ENCODE measurements at regions not wholly inside any gene's neighbourhood (a gene's known extent, or its start where the extent isn't known, plus 50 kb on each side); places are given as distances from the start of the nearest gene placed in this dataset.

DNA sequence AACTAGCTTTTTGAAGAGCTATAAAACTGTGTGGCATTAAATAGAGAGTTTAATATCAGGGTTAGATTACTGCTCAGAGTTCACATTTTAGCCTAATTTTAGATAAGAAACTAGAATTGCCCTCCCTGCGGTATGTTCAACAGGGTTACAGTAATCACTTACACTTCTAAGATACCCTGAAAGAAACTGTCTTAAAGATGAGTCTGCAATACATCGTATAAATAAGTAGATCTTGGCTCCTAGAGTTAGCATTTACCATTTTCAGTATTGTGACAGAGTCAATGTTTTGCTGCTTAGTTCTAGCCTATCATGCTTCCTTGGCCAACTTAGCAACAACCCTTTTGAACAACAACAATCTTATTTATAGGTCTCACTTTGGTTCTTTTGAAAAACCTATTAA, 217.8 kb upstream of the NDST4 start:
- DNase-seq (ENCODE audit: low spot score), result no peak

DNA sequence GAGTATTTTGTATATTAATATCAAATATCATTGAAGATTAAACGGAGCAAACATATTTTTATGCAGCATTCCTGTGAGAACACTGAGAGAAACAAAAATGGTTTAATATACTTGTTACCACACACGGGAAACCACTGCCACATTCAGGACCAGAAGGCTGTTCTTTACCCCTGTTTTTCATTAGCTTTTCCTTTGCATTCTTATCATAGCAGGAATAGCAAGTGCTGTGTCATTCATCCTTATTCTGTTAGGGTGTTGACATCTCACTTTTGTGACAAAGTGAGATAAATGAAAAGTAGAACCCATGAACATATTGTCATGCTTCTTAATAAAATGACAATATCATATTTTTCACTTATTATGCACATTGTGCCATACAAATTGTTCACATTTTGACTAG, 212.4 kb upstream of the NDST4 start:
- DNase-seq (ENCODE audit: low spot score), result no peak

DNA sequence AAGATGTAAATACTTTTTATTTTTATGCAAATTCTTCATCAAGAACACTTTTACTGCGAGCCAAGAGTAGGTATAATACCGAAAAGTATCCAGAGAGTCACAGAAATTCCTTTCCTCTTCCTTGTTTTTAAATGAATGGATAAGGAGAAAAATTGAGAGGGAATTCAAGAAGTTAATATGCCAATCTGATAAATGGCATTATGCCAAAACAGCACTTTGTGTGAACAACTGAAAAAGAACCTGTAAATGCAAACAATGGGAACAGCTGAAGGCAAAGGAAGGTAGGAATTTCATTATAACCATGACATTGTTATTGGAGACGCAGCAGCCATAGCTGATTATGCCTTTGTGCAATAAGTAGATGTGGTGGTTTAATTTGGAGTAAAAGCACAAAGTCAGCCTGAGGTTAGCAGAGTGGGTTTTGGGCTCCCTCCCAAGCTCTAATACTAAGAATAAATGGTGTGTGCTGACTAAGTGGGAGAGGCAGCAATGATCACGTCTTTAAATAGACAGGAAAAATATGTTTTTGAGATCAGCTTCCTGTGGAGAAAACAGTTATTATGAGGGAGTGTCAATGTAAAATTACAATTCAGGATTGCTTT, 209.8 kb upstream of the NDST4 start:
- no peak for DNase-seq (ENCODE audit: low spot score)

DNA sequence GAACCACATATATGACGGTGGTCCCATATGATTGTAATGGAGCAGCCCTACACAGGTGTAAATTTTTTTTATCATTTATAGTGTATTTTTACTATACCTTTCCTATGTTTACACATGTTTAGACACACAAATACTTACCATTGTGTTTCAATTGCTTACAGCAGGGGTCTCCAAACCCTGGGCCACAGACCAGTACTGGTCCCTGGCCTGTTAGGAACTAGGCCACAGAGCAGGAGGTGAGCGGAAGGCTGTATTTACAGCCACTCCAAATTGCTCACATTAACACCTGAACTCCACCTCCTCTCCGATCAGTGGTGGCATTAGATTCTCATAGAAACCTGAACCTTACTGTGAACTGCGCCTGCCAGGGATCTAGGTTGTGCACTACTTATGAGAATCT, 201.8 kb upstream of the NDST4 start:
- no peak for DNase-seq (ENCODE audit: low spot score)

DNA sequence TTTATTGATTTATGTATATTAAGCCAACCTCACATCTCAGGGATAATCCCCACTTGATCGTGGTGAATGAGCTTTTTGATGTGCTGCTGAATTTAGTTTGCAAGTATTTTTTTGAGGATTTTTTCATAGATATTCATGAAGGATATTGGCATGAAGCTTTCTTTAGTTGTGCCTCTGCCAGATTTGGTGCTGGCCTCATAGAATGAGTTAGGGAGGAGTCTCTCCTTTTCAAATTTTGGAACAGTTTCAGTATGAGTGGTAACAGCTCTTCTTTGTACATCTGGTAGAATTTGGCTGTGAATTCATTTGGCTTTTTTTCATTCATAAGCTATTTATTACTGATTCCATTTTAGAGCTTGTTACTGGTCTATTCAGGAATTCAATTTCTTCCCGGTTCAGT, 197.2 kb upstream of the NDST4 start:
- no peak for DNase-seq (ENCODE audit: low spot score)

DNA sequence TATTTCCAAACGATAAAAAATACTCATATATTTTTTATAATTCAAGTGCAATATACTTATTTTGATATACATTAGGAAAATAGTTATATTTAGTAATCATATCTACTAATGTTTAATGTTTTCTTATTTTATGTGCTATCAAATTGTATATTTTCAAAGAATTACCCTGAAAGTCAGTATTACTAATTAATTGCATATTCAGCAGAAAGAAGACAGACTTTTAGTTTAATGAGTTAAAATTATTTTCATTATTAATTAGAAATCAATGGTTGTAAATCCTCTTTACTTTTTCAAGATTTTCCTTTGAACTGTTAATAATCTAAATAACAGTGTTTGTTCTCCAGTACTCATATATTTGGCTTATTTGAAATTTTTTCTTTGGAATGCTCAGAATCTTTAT, 181.3 kb upstream of the NDST4 start:
- no peak for DNase-seq (ENCODE audit: low spot score)

DNA sequence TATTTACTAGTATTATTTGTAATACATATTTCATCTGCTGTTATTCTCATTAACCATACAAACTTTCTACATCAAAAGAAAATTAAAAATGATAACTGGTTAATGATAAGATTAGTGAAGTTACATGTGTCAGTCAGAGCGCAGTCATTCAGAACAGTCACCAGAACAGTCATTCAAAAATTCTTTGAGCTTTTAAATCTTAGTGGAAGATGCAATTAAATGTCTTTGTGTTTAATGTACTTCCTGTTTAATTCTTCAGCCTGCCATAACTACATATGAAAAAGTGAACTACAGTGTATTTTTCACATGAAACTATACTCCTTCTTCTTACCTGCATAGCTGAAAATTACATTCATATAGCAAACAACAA, 179.7 kb upstream of the NDST4 start:
- no peak for DNase-seq (ENCODE audit: low spot score)

DNA sequence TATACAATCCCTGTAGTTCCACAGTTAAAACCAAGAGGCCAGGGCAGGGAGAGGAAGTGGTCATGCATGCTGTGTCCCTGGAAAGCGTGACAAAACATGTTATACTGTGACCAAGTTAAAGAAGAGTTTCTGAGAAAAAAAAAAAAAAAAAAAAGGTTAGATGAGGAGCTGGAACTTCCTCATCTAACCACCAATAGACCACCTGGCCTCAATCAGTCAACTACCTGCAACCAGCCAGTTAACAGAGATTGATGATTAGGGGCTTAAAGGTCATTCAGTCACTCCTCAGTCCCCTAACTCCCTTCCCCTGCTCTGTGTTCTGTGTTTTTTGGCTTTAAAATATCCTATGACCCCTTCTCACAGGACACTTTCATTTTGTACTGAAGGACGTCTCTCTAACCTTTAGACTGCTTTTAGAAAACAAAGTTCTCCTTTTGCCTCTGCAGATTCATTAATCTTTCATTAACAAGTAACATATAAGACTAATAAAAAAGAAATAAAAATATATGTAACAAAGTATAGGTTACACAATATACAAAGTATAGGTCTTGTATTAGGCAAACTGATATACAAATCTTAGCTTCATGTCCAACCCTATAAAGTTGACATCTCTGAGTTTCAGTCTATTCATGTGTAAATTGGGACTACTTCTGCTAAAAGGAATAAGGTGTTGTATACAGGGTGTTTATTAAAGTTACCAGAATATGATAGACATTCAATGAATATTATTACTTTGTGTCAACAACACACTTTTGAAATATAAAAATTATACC, 179.1 kb upstream of the NDST4 start:
- DNase-seq (ENCODE audit: low spot score), result no peak

DNA sequence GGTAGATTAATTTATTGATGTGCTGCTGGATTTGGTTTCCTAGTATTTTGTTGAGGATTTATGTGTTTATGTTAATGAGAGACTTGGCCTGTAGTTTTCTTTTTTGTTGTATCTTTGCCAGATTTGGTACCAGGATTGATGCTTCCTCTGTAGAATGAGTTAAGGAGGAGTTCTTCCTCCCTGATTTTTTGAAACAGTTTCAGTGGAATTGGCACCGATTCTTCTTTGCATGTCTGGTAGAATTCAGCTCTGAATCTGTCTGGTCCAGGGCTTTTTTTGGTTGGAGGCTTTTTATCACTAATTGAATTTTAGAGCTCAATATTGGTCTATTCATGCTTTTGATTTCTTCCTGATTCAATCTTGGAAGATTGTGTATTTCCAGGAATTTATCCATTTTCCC, 174.0 kb upstream of the NDST4 start:
- DNase-seq (ENCODE audit: low spot score), result no peak

DNA sequence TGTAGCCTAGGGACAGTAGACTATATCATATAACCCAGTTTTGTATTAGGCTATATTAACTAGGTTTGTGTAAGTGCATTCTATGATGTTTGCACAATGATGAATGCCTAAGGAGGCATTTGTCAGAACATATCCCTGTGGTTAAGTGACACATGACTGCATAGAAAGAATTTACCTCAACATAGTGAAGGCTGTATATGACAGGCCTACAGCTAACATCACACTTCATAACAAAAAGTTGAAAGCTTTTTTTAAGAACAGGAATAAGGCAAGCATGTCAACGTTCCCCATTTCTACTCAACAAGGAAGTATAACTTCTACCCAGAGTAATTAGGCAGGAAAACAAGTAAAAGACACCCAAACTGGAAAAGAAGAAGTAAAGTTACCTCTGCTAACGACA, 165.9 kb upstream of the NDST4 start:
- DNase-seq (ENCODE audit: low spot score), result no peak

DNA sequence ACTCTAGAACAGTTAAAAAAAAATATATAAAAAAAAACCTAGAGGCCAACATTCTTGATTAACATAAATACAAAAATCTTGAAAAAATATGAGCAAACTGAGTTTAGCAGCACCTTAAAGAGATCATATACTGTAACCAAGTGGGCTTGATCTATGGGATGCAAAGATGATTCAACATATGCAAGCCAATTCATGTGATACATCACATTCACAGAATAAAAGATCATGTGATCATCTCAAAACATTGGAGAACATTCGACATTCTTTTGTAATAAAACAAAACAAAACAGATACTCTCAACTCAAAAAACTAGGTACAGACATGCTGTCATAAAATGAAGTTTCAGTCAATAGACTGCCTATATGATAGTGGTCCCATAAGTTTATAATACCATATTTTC, 165.4 kb upstream of the NDST4 start:
- DNase-seq (ENCODE audit: low spot score), result no peak

DNA sequence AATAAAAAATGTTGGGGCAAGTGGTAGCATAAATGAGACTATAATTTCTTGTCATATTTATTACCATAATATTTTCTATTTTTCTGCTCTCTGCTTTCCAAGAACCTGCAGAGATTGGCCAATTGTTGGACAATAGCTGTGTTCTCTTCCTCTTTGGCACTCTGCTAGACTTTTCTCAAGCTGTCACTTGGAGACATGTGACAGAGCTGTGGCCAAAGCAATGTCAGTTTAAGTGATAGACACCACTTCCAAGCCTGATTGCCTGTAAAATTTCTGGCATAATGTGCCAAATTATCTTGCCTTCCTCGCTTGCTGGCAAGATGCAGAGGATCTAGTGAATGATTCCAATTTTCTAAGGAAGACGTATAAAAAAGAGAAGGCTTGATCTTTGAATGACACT, 162.2 kb upstream of the NDST4 start:
- no peak for DNase-seq (ENCODE audit: low spot score)

DNA sequence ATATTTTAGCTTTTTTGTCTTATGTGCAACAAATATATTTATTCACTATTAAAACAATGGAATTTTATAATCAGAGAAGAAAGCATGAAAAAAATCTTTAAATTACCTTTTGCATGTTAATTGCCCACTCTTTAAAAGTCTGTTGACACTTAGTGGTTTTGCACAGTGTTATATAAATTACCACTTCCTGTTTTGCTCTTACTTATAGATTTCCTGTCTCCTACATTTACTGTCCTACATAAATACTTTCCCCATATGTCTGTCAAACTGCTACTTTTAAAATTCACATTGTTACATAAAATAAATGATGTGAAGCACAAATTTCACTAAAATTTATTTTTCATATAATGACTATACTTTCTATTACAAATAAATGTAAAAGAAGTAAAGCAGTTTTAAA, 161.1 kb upstream of the NDST4 start:
- no peak for DNase-seq (ENCODE audit: low spot score)

DNA sequence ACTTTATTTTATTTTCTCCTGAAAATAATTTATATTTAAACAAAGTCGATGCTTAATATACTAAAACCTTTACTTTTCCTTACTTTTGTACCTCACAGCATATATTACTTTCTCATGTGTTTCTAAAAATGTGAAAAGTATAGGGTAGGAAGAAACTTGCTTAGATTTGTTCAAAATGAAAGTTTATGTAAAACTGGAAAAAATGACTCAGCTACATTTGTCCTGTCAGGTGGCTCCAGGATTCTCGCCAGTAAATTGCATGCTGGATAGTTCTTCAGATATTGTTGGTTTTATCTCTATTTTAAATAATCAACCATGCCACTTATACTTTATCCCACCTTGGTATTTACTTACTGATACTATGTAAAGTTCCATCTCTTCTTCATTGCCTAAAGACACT, 159.2 kb upstream of the NDST4 start:
- no peak for DNase-seq (ENCODE audit: low spot score)

DNA sequence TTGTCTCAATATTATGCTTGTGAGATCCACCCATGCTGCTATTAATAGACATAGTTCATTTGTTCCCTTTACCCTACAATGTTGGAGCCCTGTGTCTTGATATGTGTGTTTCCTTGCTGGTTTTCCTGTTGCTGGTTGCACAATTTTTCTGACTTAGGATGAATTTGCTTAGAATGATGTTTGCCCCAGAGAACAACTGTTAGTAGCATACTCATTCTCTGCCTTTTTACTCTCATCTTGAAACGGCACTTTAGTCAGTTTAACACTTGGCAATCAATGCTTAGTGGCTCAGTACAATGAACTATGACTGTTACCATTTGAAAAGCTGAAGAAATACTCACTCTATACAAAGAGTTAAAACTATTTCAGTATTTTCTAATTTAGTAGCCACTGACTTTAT, 158.8 kb upstream of the NDST4 start:
- DNase-seq (ENCODE audit: low spot score), result no peak

DNA sequence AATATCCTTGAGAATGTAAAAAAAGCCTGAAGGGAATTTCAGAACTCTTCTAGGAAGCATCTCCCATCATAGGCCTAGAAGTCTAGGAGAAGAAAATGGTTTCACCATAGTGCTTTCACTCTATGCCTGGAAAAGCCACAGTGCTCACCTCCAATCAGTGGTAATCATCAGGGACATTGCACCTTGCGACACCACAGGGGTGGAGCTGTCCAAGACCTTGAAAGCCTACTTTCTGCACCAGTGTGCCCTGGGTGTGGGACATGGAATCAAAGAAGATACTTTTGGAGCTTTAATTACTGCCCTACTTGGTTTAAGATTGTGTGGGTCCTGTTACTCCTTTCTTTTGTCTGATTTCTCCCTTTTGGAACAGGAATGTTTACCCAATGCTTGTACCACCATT, 146.8 kb upstream of the NDST4 start:
- no peak for DNase-seq (ENCODE audit: low spot score)

DNA sequence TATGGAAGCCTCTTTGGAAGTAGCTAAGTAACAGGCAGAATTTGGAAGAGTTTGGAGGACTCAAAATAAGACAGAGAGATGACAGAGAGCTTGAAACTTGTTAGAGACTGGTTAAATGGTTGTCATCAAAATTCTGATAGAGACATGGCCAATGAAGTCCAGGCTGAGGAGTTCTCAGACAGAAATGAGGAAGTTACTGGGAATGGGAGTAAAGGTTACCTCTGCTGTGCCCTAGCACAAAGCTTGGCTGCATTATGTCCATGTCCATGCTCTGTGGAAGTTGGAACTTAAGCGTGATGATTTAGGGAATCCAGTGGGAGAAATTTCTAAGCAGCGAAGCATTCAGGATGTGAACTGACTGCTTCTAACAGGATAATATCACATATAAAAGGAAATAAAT, 146.2 kb upstream of the NDST4 start:
- no peak for DNase-seq (ENCODE audit: low spot score)

DNA sequence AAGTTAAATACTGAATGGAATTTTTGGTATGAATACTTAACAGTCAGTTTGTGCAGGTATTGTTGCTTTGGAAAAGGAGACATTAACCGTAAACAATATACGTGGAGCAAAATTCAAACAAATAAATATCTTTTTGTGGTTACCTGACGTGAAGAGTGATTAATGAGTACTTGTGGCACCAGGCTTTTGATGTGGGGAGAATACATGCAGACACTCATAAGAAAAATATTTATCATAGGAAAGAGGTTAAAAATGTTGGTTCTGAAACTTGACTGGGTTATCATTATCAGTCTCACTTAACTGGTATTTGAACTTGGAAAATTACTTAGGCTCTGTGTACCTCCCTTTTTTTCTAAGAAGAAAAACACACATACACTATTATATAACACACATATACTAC, 136.4 kb upstream of the NDST4 start:
- DNase-seq (ENCODE audit: low spot score), result no peak

DNA sequence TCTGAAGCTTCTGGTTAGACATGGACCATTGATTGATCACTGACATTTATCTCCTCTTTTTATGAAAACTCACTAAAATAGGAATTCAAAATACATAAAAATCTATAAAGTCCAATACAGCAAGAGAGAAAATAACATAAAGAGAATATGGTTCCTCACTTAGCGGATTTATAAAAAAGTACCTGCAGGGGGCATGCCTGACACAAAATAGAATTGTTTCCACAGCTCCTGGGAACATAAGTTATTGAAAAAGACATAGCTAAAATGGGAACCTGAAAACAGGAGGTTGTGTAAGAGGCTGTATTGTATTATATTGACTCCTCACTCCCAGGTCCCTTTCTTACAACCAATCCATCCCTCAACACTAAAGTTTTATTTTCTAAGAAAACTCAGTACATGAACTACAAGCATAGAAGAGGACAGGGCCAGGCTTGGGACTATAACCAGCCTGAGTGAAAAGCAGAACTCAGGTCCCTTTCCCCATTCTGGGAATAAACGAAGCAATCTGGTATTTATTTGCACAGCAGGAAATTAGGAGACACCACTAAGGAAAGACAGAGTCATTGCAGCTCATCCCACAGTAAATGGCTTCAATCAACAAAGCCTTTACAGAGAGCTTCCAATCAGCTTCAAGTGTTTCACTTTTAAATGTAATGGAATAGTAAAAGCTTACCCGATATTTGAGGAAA, 121.1 kb upstream of the NDST4 start:
- no peak for DNase-seq (ENCODE audit: low spot score)

DNA sequence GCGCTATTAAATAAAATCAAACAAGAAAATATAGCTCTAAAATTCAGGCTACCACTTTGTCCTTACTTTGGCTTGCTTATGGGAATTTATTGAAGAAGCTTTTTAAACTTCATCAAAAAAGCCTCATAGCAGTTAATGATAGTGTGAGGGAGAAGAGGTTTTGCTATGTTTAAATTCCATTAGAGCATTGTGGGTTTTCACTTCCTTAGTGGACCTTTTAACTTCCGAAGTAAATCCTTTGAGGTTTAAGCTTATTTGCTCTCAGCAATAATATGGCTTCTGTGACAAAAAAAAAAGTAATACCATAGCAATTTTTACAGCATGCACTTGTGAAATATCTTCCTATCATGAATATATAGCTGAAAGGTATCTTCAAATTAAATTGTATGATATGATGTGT, 120.2 kb upstream of the NDST4 start:
- no peak for DNase-seq (ENCODE audit: low spot score)

DNA sequence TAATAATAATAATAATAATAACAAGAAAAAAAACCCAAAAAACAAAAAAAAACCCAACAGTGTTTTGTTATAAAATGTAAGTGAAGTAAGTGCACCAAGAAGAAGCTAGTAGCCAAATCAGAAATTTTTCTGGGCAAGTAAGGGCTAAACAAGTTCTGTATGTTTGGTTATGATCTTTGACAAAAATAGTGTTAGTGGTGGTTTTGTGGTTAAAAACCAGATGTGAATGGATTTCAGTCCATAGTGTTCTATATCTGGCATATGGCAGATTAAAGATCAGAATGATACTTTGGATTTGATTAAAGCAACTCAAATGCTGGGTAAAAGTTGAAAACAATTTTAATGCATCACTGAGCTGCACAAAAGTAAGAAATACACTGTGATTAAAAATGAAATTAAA, 116.5 kb upstream of the NDST4 start:
- DNase-seq (ENCODE audit: low spot score), result no peak

DNA sequence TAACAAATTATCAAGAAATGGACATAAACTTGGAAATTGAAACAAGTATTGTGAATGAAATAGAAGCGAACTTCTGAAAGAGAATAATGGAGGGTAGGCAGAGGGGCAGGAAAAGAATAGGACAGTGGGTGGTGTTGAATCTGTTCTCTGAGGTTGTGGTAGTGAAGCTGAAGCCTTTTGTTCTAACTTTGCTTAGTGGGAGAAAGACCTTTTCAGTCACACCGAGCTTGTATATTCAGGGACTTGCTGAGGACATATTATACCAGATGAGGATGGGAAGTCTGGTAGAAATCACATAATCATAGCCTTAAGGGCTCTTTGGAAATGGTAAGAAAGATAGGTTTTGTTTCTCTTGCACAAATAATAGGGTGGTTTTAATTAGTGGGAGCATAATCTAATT, 115.4 kb upstream of the NDST4 start:
- no peak for DNase-seq (ENCODE audit: low spot score)

DNA sequence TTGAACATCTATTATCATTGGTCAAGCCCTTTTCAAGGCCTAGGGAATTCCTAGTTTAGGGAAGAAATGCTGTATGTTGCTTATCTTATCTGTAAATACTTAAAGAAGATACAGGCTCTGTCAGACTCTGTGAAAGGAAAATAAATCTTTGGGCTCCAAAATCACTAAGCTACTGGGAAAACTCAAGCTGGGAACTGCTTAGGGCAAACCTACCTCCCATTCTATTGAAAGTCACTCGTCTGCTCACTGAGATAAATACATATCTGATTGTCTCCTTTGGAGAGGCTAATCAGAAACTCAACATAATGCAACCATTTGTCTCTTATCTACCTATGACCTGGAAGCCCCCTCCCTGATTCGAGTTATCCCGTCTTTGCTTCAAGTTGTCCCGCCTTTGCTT, 108.6 kb upstream of the NDST4 start:
- DNase-seq (ENCODE audit: low spot score), result no peak

DNA sequence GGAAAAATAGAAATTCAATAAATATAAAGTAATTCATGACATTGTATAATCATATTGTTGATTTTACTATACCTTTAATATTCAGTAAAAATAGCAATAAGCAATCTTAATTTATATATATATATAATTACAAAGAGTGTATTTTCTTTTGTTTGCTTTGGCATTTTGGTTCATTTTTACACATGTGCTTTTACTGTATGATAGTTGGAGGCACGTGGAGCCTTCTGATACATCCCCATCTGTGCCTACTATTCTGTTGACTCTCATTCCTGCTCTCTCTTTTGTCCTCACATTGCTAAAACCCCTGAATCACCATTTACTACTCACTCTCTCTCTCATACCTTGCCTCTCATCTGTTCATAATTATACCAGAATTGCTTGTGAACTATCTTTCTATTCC, 106.4 kb upstream of the NDST4 start:
- no peak for DNase-seq (ENCODE audit: low spot score)
